CMK (cell line): ENCODE measurements at regions not wholly inside any gene's neighbourhood (a gene's known extent, or its start where the extent isn't known, plus 50 kb on each side); places are given as distances from the start of the nearest gene placed in this dataset.

Experiments
- DNase-seq: peaks from one replicate; pipeline ENCODE4 v3.0.0-alpha.2; 2010; ENCODE audit warnings: low read depth

DNA sequence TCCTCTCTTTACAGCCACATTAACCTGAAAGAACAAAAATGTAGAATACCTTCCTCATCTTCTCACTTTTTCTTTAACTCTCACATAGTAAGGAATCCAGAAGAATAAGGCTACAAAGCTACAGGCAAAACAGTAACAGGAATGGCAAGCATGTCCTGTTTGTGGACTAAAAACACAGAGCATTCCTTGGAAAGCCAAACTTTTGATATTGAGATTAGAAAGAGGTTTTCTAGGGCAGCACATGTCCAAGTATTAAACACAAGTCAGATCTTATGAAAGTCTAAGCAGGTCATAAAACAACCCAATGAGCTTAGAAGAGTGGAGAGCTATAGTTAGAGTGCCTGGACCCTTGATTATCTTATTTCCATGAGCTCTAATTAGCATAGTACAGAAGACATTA is 58.2 kb upstream of the FAM9C start:
- no peak for DNase-seq

- DNase-seq, result no peak
Observed at GRCh38 chrX:13101441-13102139, 57.2 kb upstream of the FAM9C start.

- DNase-seq, result no peak
Observed at GRCh38 chrX:13099121-13099520, 54.7 kb upstream of the FAM9C start.

DNA sequence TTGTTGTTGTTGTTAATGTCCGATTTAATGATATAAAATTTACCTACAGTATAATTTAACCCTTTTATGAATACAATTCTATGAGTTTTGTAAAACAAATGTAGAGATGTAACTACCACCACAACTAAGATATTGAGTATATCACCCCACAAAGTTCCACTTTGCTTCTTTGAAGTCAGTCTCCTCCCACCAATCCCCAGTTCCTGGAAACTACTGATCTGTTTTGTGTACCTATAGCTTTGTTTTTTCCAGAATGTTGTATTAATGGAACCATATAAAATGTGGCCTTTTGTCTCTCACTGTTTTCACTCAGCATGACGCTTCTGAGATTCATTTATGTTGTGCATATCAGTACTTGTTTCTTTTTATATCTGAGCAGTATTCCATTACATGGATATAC is 52.3 kb upstream of the FAM9C start:
- DNase-seq, result no peak

DNA sequence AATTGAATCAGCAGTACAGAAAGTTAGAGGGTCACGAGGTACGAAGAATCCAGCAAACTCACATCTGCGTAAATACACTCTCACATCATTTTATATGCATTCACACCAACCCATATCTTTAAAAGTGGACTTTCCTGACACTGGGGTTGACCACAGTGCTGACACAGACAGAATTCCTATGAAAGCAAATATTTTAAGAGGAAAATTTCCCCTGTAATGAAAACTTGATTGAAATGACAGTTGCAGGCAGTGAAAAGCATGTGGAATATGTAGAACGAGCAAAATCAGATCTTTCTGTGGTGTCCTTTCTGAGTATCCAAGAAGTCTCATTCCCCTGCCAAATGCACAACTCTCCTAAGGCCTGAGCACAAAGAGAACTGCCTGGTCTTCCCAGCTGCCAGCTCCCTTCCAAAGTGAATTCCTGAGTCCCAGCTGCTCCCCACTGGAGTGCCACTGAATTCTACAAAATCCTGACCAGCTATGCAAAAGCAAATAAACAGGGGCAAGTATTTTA is 50.5 kb upstream of the FAM9C start:
- DNase-seq, result no peak

- no peak for DNase-seq
Observed at GRCh38 chrX:13094374-13094773, 50.0 kb upstream of the FAM9C start.
